Body of pancreas (tissue), 4 donors: ENCODE measurements at regions not wholly inside any gene's neighbourhood (a gene's known extent, or its start where the extent isn't known, plus 50 kb on each side); places are given as distances from the start of the nearest gene placed in this dataset.

Experiments
- CTCF ChIP-seq, 7 experiments: fragments of 450-650 bp in 4 of 7; fragments of 200-600 bp in 3 of 7; sonication (generic) in 3 of 7; IDR thresholded peaks; one replicate each; pipeline ENCODE4 v1.5.1; 2016 to 2019; ENCODE audit warnings: antibody characterized with exemption in 7 of 7
- POLR2A ChIP-seq, 3 donors: fragments of 450-650 bp; IDR thresholded peaks; one replicate each; pipeline ENCODE4 v1.6.1; 2016; ENCODE audit warnings: antibody characterized with exemption in 3 of 3, mild to moderate bottlenecking in 2 of 3

DNA sequence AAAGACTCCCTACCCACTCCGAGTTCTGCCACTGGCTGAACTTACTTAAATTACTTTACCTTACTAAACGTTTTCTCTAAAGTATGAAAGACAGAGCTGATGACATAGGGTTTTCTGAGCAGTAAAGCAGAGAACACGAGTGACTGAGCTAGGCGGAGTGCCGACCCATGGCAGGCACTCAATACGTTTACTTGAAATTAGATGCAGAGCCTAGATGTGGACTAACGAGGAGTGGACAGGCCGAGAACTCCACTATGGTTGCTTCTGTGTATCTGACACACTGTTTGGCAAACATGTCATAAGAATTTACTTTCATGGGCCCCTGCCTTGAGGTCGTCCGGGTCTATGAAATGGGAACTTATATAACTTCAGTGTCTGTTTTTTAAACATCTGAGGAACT is 471.0 kb downstream of the STK39 start:
- TF ChIP-seq CTCF (IDR thresholded peaks at IDR 0.05) (no peak), POLR2A (IDR thresholded peaks at IDR 0.05) (no peak)
